Epithelial cell of proximal tubule (primary cell): ENCODE measurements at regions not wholly inside any gene's neighbourhood (a gene's known extent, or its start where the extent isn't known, plus 50 kb on each side); places are given as distances from the start of the nearest gene placed in this dataset.

Experiments
- DNase-seq: peaks from one replicate; pipeline ENCODE4 v3.0.0-alpha.2; 2011; ENCODE audit warnings: low read depth
- H3K4me3 ChIP-seq: 2 replicates; pipeline ENCODE4 v1.5.1; 2011; ENCODE audit warnings: low read depth, mild to moderate bottlenecking, low read length
- TF ChIP-seq, protein P1 (sequence below): conservative IDR thresholded peaks from 2 replicates; pipeline ENCODE4 v1.5.1; 2012; ENCODE audit warnings: low read depth, mild to moderate bottlenecking, low read length

DNA sequence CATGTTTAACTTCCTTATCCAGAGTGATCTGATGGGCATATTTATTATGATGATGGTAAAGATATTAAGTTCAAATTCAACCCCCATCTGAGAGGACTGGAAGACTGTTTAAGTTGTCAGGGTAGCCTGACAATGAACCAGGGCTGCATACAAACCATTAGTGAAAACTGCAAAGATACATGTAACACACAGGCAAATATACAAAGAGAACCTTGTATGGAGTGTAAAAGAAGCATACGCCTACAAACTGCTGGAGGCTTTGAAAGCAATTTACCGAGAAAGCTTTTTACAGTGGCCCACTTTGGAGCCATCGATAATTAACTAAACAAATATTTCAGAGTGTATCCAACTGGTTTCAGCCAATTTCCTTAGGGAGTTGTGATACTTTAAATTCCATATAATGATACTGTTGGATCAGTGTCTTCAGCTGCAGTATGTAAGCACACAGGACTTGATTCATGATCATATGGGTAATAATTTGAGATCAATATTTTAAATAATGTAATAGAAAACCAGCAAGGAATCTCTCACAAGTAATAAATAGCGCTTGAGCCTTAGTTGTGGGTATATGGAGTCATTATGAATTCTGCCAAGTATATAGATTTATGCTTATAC is 231.5 kb upstream of the SPRY2 start:
- no peak for DNase-seq
- no peak overlapping the region for H3K4me3 ChIP-seq
- TF ChIP-seq, protein P1, sequence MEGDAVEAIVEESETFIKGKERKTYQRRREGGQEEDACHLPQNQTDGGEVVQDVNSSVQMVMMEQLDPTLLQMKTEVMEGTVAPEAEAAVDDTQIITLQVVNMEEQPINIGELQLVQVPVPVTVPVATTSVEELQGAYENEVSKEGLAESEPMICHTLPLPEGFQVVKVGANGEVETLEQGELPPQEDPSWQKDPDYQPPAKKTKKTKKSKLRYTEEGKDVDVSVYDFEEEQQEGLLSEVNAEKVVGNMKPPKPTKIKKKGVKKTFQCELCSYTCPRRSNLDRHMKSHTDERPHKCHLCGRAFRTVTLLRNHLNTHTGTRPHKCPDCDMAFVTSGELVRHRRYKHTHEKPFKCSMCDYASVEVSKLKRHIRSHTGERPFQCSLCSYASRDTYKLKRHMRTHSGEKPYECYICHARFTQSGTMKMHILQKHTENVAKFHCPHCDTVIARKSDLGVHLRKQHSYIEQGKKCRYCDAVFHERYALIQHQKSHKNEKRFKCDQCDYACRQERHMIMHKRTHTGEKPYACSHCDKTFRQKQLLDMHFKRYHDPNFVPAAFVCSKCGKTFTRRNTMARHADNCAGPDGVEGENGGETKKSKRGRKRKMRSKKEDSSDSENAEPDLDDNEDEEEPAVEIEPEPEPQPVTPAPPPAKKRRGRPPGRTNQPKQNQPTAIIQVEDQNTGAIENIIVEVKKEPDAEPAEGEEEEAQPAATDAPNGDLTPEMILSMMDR, result no peak

DNA sequence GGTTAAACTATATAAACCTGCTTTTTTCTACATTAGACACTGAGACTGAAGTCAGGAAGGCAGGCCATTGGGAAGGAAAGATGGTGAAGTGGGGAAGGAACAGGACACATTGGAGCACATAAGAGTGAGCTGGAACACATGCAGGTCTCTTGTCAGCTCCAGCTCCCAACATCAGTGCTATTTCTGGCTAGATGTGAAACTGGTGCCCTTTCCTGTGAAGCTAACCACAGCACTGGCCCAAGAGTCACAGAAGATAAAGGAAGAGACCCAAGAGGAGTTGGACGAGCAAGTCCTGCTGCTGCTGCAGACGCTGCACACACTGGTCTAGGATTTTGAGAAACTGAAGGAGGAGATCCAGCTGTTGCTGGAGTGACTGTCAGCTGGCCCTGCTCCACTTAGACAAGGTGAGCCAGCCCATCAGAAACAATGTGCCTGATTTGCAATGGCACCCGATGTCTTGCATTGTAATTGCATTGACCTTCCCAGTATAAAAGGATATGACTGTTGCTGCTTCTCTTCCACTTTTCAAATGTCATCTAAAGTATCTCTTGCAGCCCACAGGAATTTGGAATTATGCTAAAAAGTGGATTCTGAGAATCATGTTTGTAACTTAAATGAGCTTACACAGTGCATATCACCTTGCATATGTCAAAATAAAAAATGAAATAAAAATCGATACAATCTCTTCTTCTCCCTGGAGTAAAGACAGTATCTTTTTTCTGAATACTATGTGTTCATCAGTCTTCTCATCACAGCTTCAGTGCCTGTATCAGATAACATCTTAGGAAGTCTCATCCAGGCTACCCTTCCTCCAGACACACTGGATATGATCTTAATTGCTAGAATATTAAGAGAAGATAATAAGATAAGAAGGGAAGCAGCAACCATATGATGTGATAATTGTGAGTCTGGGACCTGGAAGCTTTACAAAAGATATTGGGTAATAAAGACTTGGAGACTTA is 230.7 kb upstream of the SPRY2 start:
- DNase-seq, result no peak
- no peak overlapping the region for H3K4me3 ChIP-seq
- TF ChIP-seq, protein P1, result no peak

DNA sequence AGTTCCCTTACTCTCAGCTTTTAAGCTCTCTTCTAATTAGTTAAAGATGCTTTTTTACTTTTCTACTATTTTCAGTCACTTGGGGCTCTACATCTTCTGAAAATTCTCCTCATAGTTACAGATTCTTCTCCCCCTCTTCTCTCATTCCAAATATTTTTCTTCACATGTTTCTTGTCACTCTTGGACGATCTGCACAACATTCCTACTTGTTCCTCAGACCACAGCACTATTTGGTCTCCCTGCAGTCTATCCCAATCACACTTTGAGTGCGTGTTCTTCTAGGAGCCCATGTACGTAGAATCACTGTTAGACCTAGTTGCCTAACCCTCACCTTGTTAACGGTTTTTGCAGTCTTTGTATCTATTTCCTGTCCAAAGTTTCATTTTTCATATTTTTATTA is 222.5 kb upstream of the SPRY2 start:
- TF ChIP-seq, protein P1, result no peak
- H3K4me3 ChIP-seq, result no peak overlapping the region
- no peak for DNase-seq

DNA sequence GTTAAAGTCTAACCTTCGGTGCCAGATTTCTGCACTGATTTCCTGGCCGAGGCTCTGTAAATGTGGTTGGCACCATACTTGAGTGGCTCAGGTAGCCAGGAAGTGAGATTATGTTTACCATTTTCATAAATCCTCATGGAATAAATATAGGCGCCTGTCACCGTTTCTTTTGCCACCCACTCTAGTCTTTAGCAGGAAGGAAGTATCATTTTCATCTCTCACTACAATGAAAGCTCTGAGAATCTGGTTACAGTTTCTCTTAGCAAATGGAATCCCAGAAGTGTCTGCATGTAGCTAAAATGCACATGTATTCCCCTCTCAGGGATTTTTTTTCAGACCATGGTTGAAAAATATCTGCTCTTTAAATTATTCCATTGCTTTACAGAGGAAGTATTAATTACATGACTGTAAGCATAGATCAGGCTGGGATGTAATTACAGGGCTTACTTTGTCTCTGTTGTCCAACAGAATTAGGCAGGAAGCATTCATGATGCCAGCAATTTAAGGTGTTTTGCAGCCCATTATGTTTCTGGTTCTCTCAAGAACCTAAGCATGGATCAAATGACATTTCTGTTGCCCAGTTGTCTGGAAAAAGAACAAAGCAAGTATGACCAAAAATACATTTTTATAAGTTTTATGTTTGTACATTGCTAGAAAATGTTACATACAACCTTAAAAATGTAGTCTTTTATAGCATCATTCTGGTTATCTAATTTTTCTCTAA is 221.7 kb upstream of the SPRY2 start:
- DNase-seq, result no peak
- TF ChIP-seq, protein P1, result no peak
- no peak overlapping the region for H3K4me3 ChIP-seq

DNA sequence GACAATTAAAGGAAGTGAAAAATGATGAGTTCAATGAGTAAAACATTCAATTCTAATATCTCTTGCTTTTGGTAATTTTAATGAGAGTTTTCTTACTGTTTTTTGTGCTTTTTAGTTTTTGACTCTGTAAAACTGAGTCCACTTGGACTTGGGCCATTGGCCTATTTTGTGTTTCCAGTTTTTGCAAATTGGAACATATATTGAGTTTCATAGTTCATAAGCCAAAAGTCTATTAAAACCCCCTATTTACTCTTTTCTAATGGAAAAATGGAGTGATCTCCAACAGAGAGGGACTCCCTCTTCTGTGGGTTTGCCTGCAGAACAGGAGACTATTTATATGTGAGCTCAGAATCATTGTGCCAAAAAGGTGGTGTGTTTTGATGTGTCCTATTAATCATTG is 219.7 kb upstream of the SPRY2 start:
- no peak for DNase-seq
- TF ChIP-seq, protein P1, result no peak
- no peak overlapping the region for H3K4me3 ChIP-seq

DNA sequence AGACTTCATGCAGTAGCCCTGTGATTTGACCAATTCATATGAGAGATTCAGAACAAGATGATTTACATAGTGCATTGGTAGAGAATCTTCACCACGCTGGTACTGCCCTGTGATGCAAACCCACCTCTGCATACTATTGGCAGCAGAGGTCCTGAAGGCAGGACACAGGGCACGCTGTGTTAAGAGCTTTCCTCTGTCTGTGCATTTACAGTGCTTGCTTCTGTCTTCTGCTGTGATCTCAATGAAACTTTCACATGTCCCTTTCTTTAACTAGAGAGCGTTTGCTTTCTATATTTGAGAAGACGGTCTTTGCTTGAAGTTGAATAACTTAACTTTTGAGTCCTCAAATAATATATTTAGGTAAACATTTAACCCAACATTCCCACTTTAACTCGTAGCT is 219.0 kb upstream of the SPRY2 start:
- TF ChIP-seq, protein P1, result no peak
- DNase-seq, result no peak
- no peak overlapping the region for H3K4me3 ChIP-seq
